ENCODE measurements at regions not wholly inside any gene's neighbourhood (a gene's known extent, or its start where the extent isn't known, plus 50 kb on each side); places are given as distances from the start of the nearest gene placed in this dataset.

GRCh38 chr2:15053542-15053941 lies 421.0 kb downstream of the LRATD1 start:
- TF ChIP-seq HLTF (IDR thresholded peaks at IDR 0.05) (no peak), ZNF696 (CRISPR knock-in tag; conservative IDR thresholded peaks at IDR 0.05) (no peak), PRDM10 (IDR thresholded peaks at IDR 0.05; ENCODE audit: partially characterized antibody) (no peak)
- no peak overlapping the region for H3K4me3 ChIP-seq
- 0% methylated on average over 5 of the region's 5 CpGs for WGBS (ENCODE audit: insufficient coverage, low coverage, missing lambda C conversion rate)
- ATAC-seq = no peak
- DNase-seq (ENCODE audit: extremely low read depth in 1 of 4, low spot score in 3 of 4) = no peak
- no peak overlapping the region for H2AFZ ChIP-seq (ENCODE audit: low read depth, low read length)
- no peak overlapping the region for H3K4me2 ChIP-seq (ENCODE audit: insufficient read depth, low read length)
- no peaks in the 10 kb centered on the region for H3K9me1 ChIP-seq (ENCODE audit: control insufficient read depth, insufficient read depth, low read length)
- no peak overlapping the region for H3K9ac ChIP-seq (ENCODE audit: insufficient read depth in 1 of 2, low read depth in 2 of 2, low read length in 2 of 2)
- H4K20me1 ChIP-seq (replicated peaks; ENCODE audit: control insufficient read depth, insufficient read depth, low read length) = no peaks in the 10 kb centered on the region
- BruUV-seq (replicated peaks) = no TSS peak
- no peaks in the 10 kb centered on the region for H3K9me3 ChIP-seq (replicated peaks; ENCODE audit: control insufficient read depth, insufficient read depth, low read depth, low read length)
- H3K79me2 ChIP-seq (ENCODE audit: control insufficient read depth, insufficient read depth, low read length) = no peaks in the 10 kb centered on the region
- no peaks in the 10 kb centered on the region; a peak in 1 of 5 replicates for H3K27me3 ChIP-seq (ENCODE audit: control insufficient read depth in 2 of 2, insufficient read depth in 2 of 2, low read length in 2 of 2)
- CTCF ChIA-PET (ENCODE audit: low intra/inter-chr PET ratio) = no interaction called here
- H3K4me1 ChIP-seq (replicated peaks in 1 of 2; ENCODE audit: control insufficient read depth in 2 of 2, insufficient read depth in 2 of 2, low read length in 2 of 2) = no peaks in the 10 kb centered on the region
- FAIRE-seq = no peak
- no peak overlapping the region for H3K27ac ChIP-seq (ENCODE audit: extremely low read depth, low read depth, low read length)
- no peaks in the 10 kb centered on the region for H3K36me3 ChIP-seq (ENCODE audit: control insufficient read depth, insufficient read depth, low read length)
- POLR2A ChIA-PET = no interaction called here
- intact Hi-C loops (cut with micrococcal nuclease) (no loop called here), in situ Hi-C loops (cut with MboI) (no loop called here)

All from K562 (cell line).